PC-3 (cell line): ENCODE measurements at regions not wholly inside any gene's neighbourhood (a gene's known extent, or its start where the extent isn't known, plus 50 kb on each side); places are given as distances from the start of the nearest gene placed in this dataset.
"Not testable (repeated sequence)": the region's sequence is repeated elsewhere in the genome, so short reads cannot be mapped to it uniquely, and the experiment has no call there.

Source experiments
- ATAC-seq: fragments of 200-7000 bp; cut with Tn5 transposase; 2 replicates; pipeline ENCODE4 v1.9.1; 2020; ENCODE audit warnings: mild to moderate bottlenecking, moderate library complexity
- BruUV-seq: library from RNA; stranded (reverse); fragments of 400-500 nt; replicated peaks from 2 replicates; lab custom pipeline; 2021; lab: Mats Ljungman, UMichigan
- CTCF ChIA-PET: fragments of 300-600 bp; sonication (Branson Sonifier 250); formaldehyde crosslinking; loops from one replicate; lab custom pipeline; 2022; ENCODE audit warnings: antibody characterized with exemption; lab: Charles Lee
- POLR2A ChIA-PET: fragments of 300-600 bp; sonication (Branson Sonifier 250); formaldehyde crosslinking; loops from one replicate; lab custom pipeline; 2022; ENCODE audit warnings: antibody characterized with exemption; ENCODE audit not compliant: unreplicated experiment; lab: Charles Lee
- DNase-seq: peaks from one replicate; pipeline ENCODE4 v3.0.0-alpha.2; 2015
- H2AFZ ChIP-seq: fragments of 300-600 bp; sonication (generic); 2 replicates; pipeline ENCODE4 v1.6.0; 2016; ENCODE audit warnings: antibody characterized with exemption, low read length
- H3F3A ChIP-seq: fragments of 300-600 bp; sonication (generic); one replicate; pipeline ENCODE4 v1.6.0; 2017; ENCODE audit warnings: antibody characterized with exemption, low read length, control low read depth, mild to moderate bottlenecking; ENCODE audit not compliant: unreplicated experiment
- H3K27ac ChIP-seq: fragments of 300-600 bp; sonication (generic); 2 replicates; pipeline ENCODE4 v1.5.1; 2016; ENCODE audit warnings: mild to moderate bottlenecking, low read length
- H3K27me3 ChIP-seq: fragments of 300-600 bp; sonication (generic); 2 replicates; pipeline ENCODE4 v1.6.1; 2016; ENCODE audit warnings: low read length, mixed read lengths
- H3K36me3 ChIP-seq: fragments of 300-600 bp; sonication (generic); 2 replicates; pipeline ENCODE4 v1.6.1; 2016; ENCODE audit warnings: low read depth, mixed run types, low read length, mixed read lengths
- H3K4me1 ChIP-seq: fragments of 300-600 bp; sonication (generic); 2 replicates; pipeline ENCODE4 v1.5.1; 2016; ENCODE audit warnings: low read length; ENCODE audit not compliant: insufficient read depth
- H3K4me2 ChIP-seq: fragments of 300-600 bp; sonication (generic); 2 replicates; pipeline ENCODE4 v1.6.0; 2016; ENCODE audit warnings: low read length
- H3K4me3 ChIP-seq: fragments of 300-600 bp; sonication (generic); 2 replicates; pipeline ENCODE4 v1.5.1; 2016; ENCODE audit warnings: mild to moderate bottlenecking, low read length, mixed read lengths
- H3K79me2 ChIP-seq: fragments of 300-600 bp; sonication (generic); 2 replicates; pipeline ENCODE4 v1.6.1; 2017; ENCODE audit warnings: low read length, mixed read lengths
- H3K9ac ChIP-seq: fragments of 300-600 bp; sonication (generic); 2 replicates; pipeline ENCODE4 v1.6.0; 2016; ENCODE audit warnings: mild to moderate bottlenecking, low read length
- H3K9me2 ChIP-seq: fragments of 300-600 bp; sonication (generic); replicated peaks from 2 replicates; pipeline ENCODE4 v1.6.1; 2016; ENCODE audit warnings: mixed run types, low read length, mixed read lengths
- H3K9me3 ChIP-seq: fragments of 300-600 bp; sonication (generic); 2 replicates; pipeline ENCODE4 v1.6.1; 2016; ENCODE audit warnings: low read length, mixed read lengths
- H4K20me1 ChIP-seq: fragments of 300-600 bp; sonication (generic); 2 replicates; pipeline ENCODE4 v1.6.1; 2016; ENCODE audit warnings: low read length, mixed read lengths
- CTCF ChIP-seq: fragments of 300-600 bp; sonication (generic); conservative IDR thresholded peaks from 2 replicates; pipeline ENCODE4 v1.5.1; 2017; ENCODE audit warnings: antibody characterized with exemption, low read depth, mild to moderate bottlenecking, low read length
- EZH2 ChIP-seq: fragments of 300-600 bp; sonication (generic); IDR thresholded peaks from one replicate; pipeline ENCODE4 v1.6.1; 2017; ENCODE audit warnings: antibody characterized with exemption, mild to moderate bottlenecking, low read length; ENCODE audit not compliant: unreplicated experiment
- EZH2phosphoT487 ChIP-seq: fragments of 300-600 bp; sonication (generic); IDR thresholded peaks from 2 replicates; pipeline ENCODE4 v1.6.1; 2018; ENCODE audit warnings: mild to moderate bottlenecking, antibody characterized with exemption, low read length, borderline replicate concordance
- intact Hi-C: fragments of 100-400 bp; cut with micrococcal nuclease; formaldehyde crosslinking; loops from 2 replicates; pipeline ENCODE4 v1.9.0; 2023

GRCh38 chr10:84718877-84719616, 390.7 kb downstream of the CCSER2 start:
- Histone ChIP-seq H3K9ac (no peak overlapping the region), H3K9me3 (no peaks in the 10 kb centered on the region), H3K4me2 (no peak overlapping the region), H4K20me1 (no peaks in the 10 kb centered on the region), H3K36me3 (no peaks in the 10 kb centered on the region), H3K79me2 (no peaks in the 10 kb centered on the region), H3K9me2 (no peaks in the 10 kb centered on the region), H3K27ac (no peak overlapping the region), H3K4me1 (no peaks in the 10 kb centered on the region), H3K4me3 (no peak overlapping the region), H3K27me3 (peaks cover 27% of the 10 kb centered on the region), H3F3A (no peaks in the 10 kb centered on the region), H2AFZ (no peak overlapping the region)
- TF ChIP-seq CTCF: no peak
- TF ChIP-seq EZH2phosphoT487: no peak
- TF ChIP-seq EZH2: no peak
- ATAC-seq: no peak
- ChIA-PET POLR2A (no interaction called here), CTCF (no interaction called here)
- DNase-seq: no peak
- BruUV-seq: no TSS peak
- intact Hi-C loops: no loop called here

- intact Hi-C loops: no loop called here
- no peak overlapping the region for H3K4me2 ChIP-seq
- no peak overlapping the region for H3K27ac ChIP-seq
- no peak overlapping the region for H3K9ac ChIP-seq
- CTCF ChIA-PET: no interaction called here
- H3K9me3 ChIP-seq: no peaks in the 10 kb centered on the region
- H4K20me1 ChIP-seq: no peaks in the 10 kb centered on the region
- peaks cover 25% of the 10 kb centered on the region for H3K27me3 ChIP-seq
- POLR2A ChIA-PET: no interaction called here
- H2AFZ ChIP-seq: no peak overlapping the region
- DNase-seq (no peak), ATAC-seq (no peak)
- H3K79me2 ChIP-seq: no peaks in the 10 kb centered on the region
- no peaks in the 10 kb centered on the region for H3K4me1 ChIP-seq
- TF ChIP-seq EZH2phosphoT487: no peak
- TF ChIP-seq EZH2: no peak
- TF ChIP-seq CTCF: no peak
- no peak overlapping the region for H3K4me3 ChIP-seq
- H3K9me2 ChIP-seq: no peaks in the 10 kb centered on the region
- no peaks in the 10 kb centered on the region for H3F3A ChIP-seq
- no TSS peak for BruUV-seq
- no peaks in the 10 kb centered on the region for H3K36me3 ChIP-seq
Observed at GRCh38 chr10:84719687-84720086, 391.3 kb downstream of the CCSER2 start.

GRCh38 chr10:84727398-84727797, 399.0 kb downstream of the CCSER2 start:
- H2AFZ ChIP-seq: no peak overlapping the region
- H3K4me1 ChIP-seq: no peaks in the 10 kb centered on the region
- DNase-seq: no peak
- H3K9me2 ChIP-seq: no peaks in the 10 kb centered on the region
- no peaks in the 10 kb centered on the region for H4K20me1 ChIP-seq
- no peak for TF ChIP-seq CTCF
- no peak for TF ChIP-seq EZH2phosphoT487
- no peak for TF ChIP-seq EZH2
- no peak overlapping the region for H3K27ac ChIP-seq
- CTCF ChIA-PET: no interaction called here
- intact Hi-C loops: no loop called here
- no peak overlapping the region for H3K9ac ChIP-seq
- H3K4me3 ChIP-seq: no peak overlapping the region
- BruUV-seq: no TSS peak
- no peak overlapping the region for H3K4me2 ChIP-seq
- no peaks in the 10 kb centered on the region for H3K79me2 ChIP-seq
- no peaks in the 10 kb centered on the region for H3K36me3 ChIP-seq
- no peaks in the 10 kb centered on the region for H3K9me3 ChIP-seq
- no peaks in the 10 kb centered on the region for H3F3A ChIP-seq
- ATAC-seq: no peak
- POLR2A ChIA-PET: no interaction called here
- 0 out of 2 replicates have a peak, but pooled peaks cover 5% of the 10 kb centered on the region for H3K27me3 ChIP-seq

- H3K27me3 ChIP-seq, H3K79me2 ChIP-seq, H3K4me1 ChIP-seq, H3K9me3 ChIP-seq, H3K27ac ChIP-seq, BruUV-seq, H2AFZ ChIP-seq, intact Hi-C loops, POLR2A ChIA-PET, H3K9ac ChIP-seq, H4K20me1 ChIP-seq, H3K36me3 ChIP-seq, H3K4me3 ChIP-seq, H3K9me2 ChIP-seq, H3F3A ChIP-seq, DNase-seq, ATAC-seq, H3K4me2 ChIP-seq: not testable (repeated sequence)
- CTCF ChIA-PET: interaction anchor here (1.0 kb wide), 1 partner anchor 126 kb away, joined by 4 read pairs; no protein-coding TSS in a partner anchor
Observed at GRCh38 chr10:84739126-84739525, 410.7 kb downstream of the CCSER2 start.
